Stimulated activated naive CD8-positive, alpha-beta T cell treated with anti-CD3 and anti-CD28 coated beads, Interleukin-15, amount 100 ng/mL, for 72 hours (primary cell): ENCODE measurements at regions not wholly inside any gene's neighbourhood (a gene's known extent, or its start where the extent isn't known, plus 50 kb on each side); places are given as distances from the start of the nearest gene placed in this dataset.
"Not testable (repeated sequence)": the region's sequence is repeated elsewhere in the genome, so short reads cannot be mapped to it uniquely, and the experiment has no call there.

Source experiments
- ATAC-seq: fragments of 150-1000 bp; cut with Tn5 transposase; 2 replicates; pipeline ENCODE4 v1.10.0; 2021; ENCODE audit warnings: mild to moderate bottlenecking, moderate library complexity
- DNase-seq, 2 donors: peaks; one replicate each; pipeline ENCODE4 v3.0.0; 2021 to 2022
- H3K27ac Mint-ChIP-seq, 2 donors: one replicate each; pipeline ENCODE4 v1.8.0; 2022; ENCODE audit warnings: mild to moderate bottlenecking in 2 of 2, mixed read lengths in 2 of 2, moderate library complexity in 2 of 2
- H3K27me3 Mint-ChIP-seq: one replicate; pipeline ENCODE4 v1.8.0; 2022; ENCODE audit warnings: mixed read lengths
- H3K4me1 Mint-ChIP-seq: one replicate; pipeline ENCODE4 v1.8.0; 2022; ENCODE audit warnings: mild to moderate bottlenecking, mixed read lengths
- H3K4me3 Mint-ChIP-seq, 2 donors: one replicate each; pipeline ENCODE4 v1.8.0; 2022; ENCODE audit warnings: mild to moderate bottlenecking in 2 of 2, mixed read lengths in 2 of 2, moderate library complexity in 1 of 2
- H3K9me3 Mint-ChIP-seq, 2 donors: one replicate each; pipeline ENCODE4 v1.8.0; 2022; ENCODE audit warnings: mixed read lengths in 2 of 2

GRCh38 chr4:108416831-108417230, 203.5 kb upstream of the RPL34 start:
- peaks cover 21% of the 10 kb centered on the region for H3K4me1 Mint-ChIP-seq

GRCh38 chr4:108415389-108415788, 205.0 kb upstream of the RPL34 start:
- no peak overlapping the region for H3K4me3 Mint-ChIP-seq
- no peak for DNase-seq
- no peaks in the 10 kb centered on the region for H3K27me3 Mint-ChIP-seq
- peaks cover 18% of the 10 kb centered on the region for H3K4me1 Mint-ChIP-seq
- no peak overlapping the region for H3K27ac Mint-ChIP-seq
- no peak for ATAC-seq
- peaks cover 0 to 16% of the 10 kb centered on the region in 2 donors for H3K9me3 Mint-ChIP-seq

More at GRCh38 chr4:108416831-108417230, 203.5 kb upstream of the RPL34 start:
- H3K27ac Mint-ChIP-seq = no peak overlapping the region
- no peaks in the 10 kb centered on the region for H3K27me3 Mint-ChIP-seq
- ATAC-seq (no peak), DNase-seq (no peak)
- H3K9me3 Mint-ChIP-seq = peaks cover 0 to 19% of the 10 kb centered on the region in 2 donors
- H3K4me3 Mint-ChIP-seq = no peak overlapping the region

- no peak for ATAC-seq
- no peak overlapping the region for H3K4me3 Mint-ChIP-seq
- no peak overlapping the region for H3K27ac Mint-ChIP-seq
- no peak for DNase-seq
- H3K27me3 Mint-ChIP-seq = no peaks in the 10 kb centered on the region
- peaks cover 2 to 6% of the 10 kb centered on the region in 2 donors for H3K9me3 Mint-ChIP-seq
- peaks cover 3% of the 10 kb centered on the region for H3K4me1 Mint-ChIP-seq
Measured at GRCh38 chr4:108411836-108412235, 208.5 kb upstream of the RPL34 start.

- not testable (repeated sequence) for DNase-seq, H3K4me1 Mint-ChIP-seq, H3K4me3 Mint-ChIP-seq, ATAC-seq, H3K27ac Mint-ChIP-seq, H3K27me3 Mint-ChIP-seq
- H3K9me3 Mint-ChIP-seq = peaks cover 21 to 22% of the 10 kb centered on the region in 2 donors
Measured at GRCh38 chr4:108409691-108410090, 210.7 kb upstream of the RPL34 start.

GRCh38 chr4:108405586-108405985, 214.8 kb upstream of the RPL34 start:
- Mint-ChIP-seq H3K4me3 (no peak overlapping the region), H3K27me3 (no peaks in the 10 kb centered on the region), H3K4me1 (no peaks in the 10 kb centered on the region), H3K27ac (no peak overlapping the region), H3K9me3 (peaks cover 24% of the 10 kb centered on the region in 2 donors)
- ATAC-seq (no peak), DNase-seq (no peak)

GRCh38 chr4:108400309-108400708, 220.1 kb upstream of the RPL34 start:
- no peak for ATAC-seq
- Mint-ChIP-seq H3K4me1 (no peaks in the 10 kb centered on the region), H3K27me3 (no peaks in the 10 kb centered on the region), H3K27ac (no peak overlapping the region), H3K4me3 (no peak overlapping the region), H3K9me3 (peaks cover 6 to 8% of the 10 kb centered on the region in 2 donors)
- DNase-seq = no peak

- Mint-ChIP-seq H3K9me3 (peaks cover 2 to 4% of the 10 kb centered on the region in 2 donors), H3K27ac (peak overlapping the region in 1 of 2 donors; percentile 72), H3K27me3 (no peaks in the 10 kb centered on the region), H3K4me3 (no peak overlapping the region), H3K4me1 (peaks cover 5% of the 10 kb centered on the region)
- no peak for DNase-seq
- ATAC-seq = no peak
Measured at GRCh38 chr4:108399610-108400265, 220.6 kb upstream of the RPL34 start.

- Mint-ChIP-seq H3K4me1 (peaks cover 6% of the 10 kb centered on the region), H3K27ac (no peak overlapping the region), H3K4me3 (no peak overlapping the region), H3K9me3 (no peaks in the 10 kb centered on the region), H3K27me3 (no peaks in the 10 kb centered on the region)
- DNase-seq = no peak
- ATAC-seq = no peak
Measured at GRCh38 chr4:108398836-108399235, 221.5 kb upstream of the RPL34 start.

- ATAC-seq (no peak), DNase-seq (no peak)
- no peaks in the 10 kb centered on the region for H3K9me3 Mint-ChIP-seq
- no peak overlapping the region for H3K4me3 Mint-ChIP-seq
- no peak overlapping the region for H3K27ac Mint-ChIP-seq
- no peaks in the 10 kb centered on the region for H3K27me3 Mint-ChIP-seq
- H3K4me1 Mint-ChIP-seq = peaks cover 6% of the 10 kb centered on the region
Measured at GRCh38 chr4:108398316-108398715, 222.1 kb upstream of the RPL34 start.

GRCh38 chr4:108397850-108398249, 222.5 kb upstream of the RPL34 start:
- peak; percentile 70 for ATAC-seq

GRCh38 chr4:108396900-108397497, 223.4 kb upstream of the RPL34 start:
- Mint-ChIP-seq H3K4me1 (peaks cover 6% of the 10 kb centered on the region), H3K4me3 (no peak overlapping the region), H3K27me3 (no peaks in the 10 kb centered on the region), H3K9me3 (no peaks in the 10 kb centered on the region), H3K27ac (no peak overlapping the region)
- ATAC-seq = no peak
- no peak for DNase-seq

More at GRCh38 chr4:108397850-108398249, 222.5 kb upstream of the RPL34 start:
- Mint-ChIP-seq H3K27me3 (no peaks in the 10 kb centered on the region), H3K4me3 (no peak overlapping the region), H3K9me3 (no peaks in the 10 kb centered on the region), H3K4me1 (peaks cover 6% of the 10 kb centered on the region), H3K27ac (no peak overlapping the region)
- no peak for DNase-seq

GRCh38 chr4:108395786-108396185, 224.6 kb upstream of the RPL34 start:
- Mint-ChIP-seq H3K4me1 (peaks cover 6% of the 10 kb centered on the region), H3K9me3 (no peaks in the 10 kb centered on the region), H3K4me3 (no peak overlapping the region), H3K27me3 (no peaks in the 10 kb centered on the region), H3K27ac (no peak overlapping the region)
- DNase-seq = no peak
- no peak for ATAC-seq

GRCh38 chr4:108393890-108394472, 225.2 kb upstream of the LEF1 start:
- Mint-ChIP-seq H3K4me3 (no peak overlapping the region), H3K27me3 (no peaks in the 10 kb centered on the region), H3K4me1 (peaks cover 6% of the 10 kb centered on the region), H3K27ac (no peak overlapping the region), H3K9me3 (no peaks in the 10 kb centered on the region)
- no peak for DNase-seq
- no peak for ATAC-seq

- H3K4me3 Mint-ChIP-seq = no peak overlapping the region
- H3K9me3 Mint-ChIP-seq = no peaks in the 10 kb centered on the region
- H3K27me3 Mint-ChIP-seq = no peaks in the 10 kb centered on the region
- H3K27ac Mint-ChIP-seq = no peak overlapping the region
- ATAC-seq (no peak), DNase-seq (no peak)
- peaks cover 6% of the 10 kb centered on the region for H3K4me1 Mint-ChIP-seq
Measured at GRCh38 chr4:108391701-108392455, 223.1 kb upstream of the LEF1 start.

- Mint-ChIP-seq H3K27me3 (no peaks in the 10 kb centered on the region), H3K4me1 (no peaks in the 10 kb centered on the region)
- ATAC-seq = no peak
Measured at GRCh38 chr4:108385076-108385475, 216.3 kb upstream of the LEF1 start.

GRCh38 chr4:108384544-108384943, 215.8 kb upstream of the LEF1 start:
- Mint-ChIP-seq H3K4me1 (no peaks in the 10 kb centered on the region), H3K4me3 (no peak overlapping the region), H3K27ac (no peak overlapping the region), H3K9me3 (no peaks in the 10 kb centered on the region), H3K27me3 (no peaks in the 10 kb centered on the region)
- ATAC-seq (no peak), DNase-seq (no peak)

More at GRCh38 chr4:108385076-108385475, 216.3 kb upstream of the LEF1 start:
- Mint-ChIP-seq H3K4me3 (no peak overlapping the region), H3K9me3 (no peaks in the 10 kb centered on the region), H3K27ac (no peak overlapping the region)
- no peak for DNase-seq
